Mesothelial cell of epicardium (in vitro differentiated cells): ENCODE measurements at regions not wholly inside any gene's neighbourhood (a gene's known extent, or its start where the extent isn't known, plus 50 kb on each side); places are given as distances from the start of the nearest gene placed in this dataset.
A peak's percentile ranks its signal among the peaks of the same experiment; 100 is the strongest.

Experiments
- DNase-seq, 2 experiments: peaks; one replicate each; pipeline ENCODE4 v3.0.0; 2021; ENCODE audit warnings: low spot score in 2 of 2; ENCODE audit not compliant: unreplicated experiment in 2 of 2
- H3K27ac Mint-ChIP-seq: 2 replicates; pipeline ENCODE4 v1.8.0; 2021; ENCODE audit warnings: mixed read lengths
- H3K27me3 Mint-ChIP-seq: 2 replicates; pipeline ENCODE4 v1.8.0; 2021; ENCODE audit warnings: low read depth, mixed read lengths
- H3K36me3 Mint-ChIP-seq: 2 replicates; pipeline ENCODE4 v1.8.0; 2021; ENCODE audit warnings: mixed read lengths
- H3K4me1 Mint-ChIP-seq: 2 replicates; pipeline ENCODE4 v1.8.0; 2021; ENCODE audit warnings: mixed read lengths
- H3K4me3 Mint-ChIP-seq: 2 replicates; pipeline ENCODE4 v1.8.0; 2021; ENCODE audit warnings: mild to moderate bottlenecking, moderate library complexity, mixed read lengths
- H3K9me3 Mint-ChIP-seq: 2 replicates; pipeline ENCODE4 v1.8.0; 2021; ENCODE audit warnings: mixed read lengths
- TF ChIP-seq, protein P1 (sequence below): fragments of 200-600 bp; sonication (generic); IDR thresholded peaks from one replicate; pipeline ENCODE4 v1.5.0; 2021; ENCODE audit warnings: antibody characterized with exemption; ENCODE audit not compliant: unreplicated experiment

DNA sequence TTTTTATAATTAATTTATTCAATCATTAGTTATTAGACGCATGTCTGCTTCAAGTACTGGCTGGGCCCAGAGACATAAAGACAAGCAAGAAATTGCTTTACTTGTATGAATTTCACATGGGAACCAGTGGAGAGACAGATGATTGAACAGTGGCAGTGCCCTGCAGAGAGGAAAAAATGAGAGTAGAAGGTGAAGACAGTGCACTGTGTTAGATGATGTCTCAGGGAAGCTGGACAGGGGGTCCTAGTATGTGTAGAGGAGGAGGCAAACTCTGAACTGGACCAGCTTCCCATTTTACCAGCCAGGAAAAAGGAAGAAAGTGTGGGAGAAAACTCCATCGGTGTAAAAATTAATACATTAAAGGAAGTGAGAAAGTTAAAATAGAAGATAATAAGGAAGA is 126.0 kb downstream of the BACH1 start:
- Mint-ChIP-seq H3K36me3 (peaks cover 3% of the 10 kb centered on the region), H3K27me3 (no peaks in the 10 kb centered on the region), H3K27ac (no peak overlapping the region), H3K9me3 (peaks cover 8% of the 10 kb centered on the region), H3K4me3 (no peak overlapping the region), H3K4me1 (peaks cover 26% of the 10 kb centered on the region)
- no peak for DNase-seq
- TF ChIP-seq, protein P1, sequence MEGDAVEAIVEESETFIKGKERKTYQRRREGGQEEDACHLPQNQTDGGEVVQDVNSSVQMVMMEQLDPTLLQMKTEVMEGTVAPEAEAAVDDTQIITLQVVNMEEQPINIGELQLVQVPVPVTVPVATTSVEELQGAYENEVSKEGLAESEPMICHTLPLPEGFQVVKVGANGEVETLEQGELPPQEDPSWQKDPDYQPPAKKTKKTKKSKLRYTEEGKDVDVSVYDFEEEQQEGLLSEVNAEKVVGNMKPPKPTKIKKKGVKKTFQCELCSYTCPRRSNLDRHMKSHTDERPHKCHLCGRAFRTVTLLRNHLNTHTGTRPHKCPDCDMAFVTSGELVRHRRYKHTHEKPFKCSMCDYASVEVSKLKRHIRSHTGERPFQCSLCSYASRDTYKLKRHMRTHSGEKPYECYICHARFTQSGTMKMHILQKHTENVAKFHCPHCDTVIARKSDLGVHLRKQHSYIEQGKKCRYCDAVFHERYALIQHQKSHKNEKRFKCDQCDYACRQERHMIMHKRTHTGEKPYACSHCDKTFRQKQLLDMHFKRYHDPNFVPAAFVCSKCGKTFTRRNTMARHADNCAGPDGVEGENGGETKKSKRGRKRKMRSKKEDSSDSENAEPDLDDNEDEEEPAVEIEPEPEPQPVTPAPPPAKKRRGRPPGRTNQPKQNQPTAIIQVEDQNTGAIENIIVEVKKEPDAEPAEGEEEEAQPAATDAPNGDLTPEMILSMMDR: no peak

DNA sequence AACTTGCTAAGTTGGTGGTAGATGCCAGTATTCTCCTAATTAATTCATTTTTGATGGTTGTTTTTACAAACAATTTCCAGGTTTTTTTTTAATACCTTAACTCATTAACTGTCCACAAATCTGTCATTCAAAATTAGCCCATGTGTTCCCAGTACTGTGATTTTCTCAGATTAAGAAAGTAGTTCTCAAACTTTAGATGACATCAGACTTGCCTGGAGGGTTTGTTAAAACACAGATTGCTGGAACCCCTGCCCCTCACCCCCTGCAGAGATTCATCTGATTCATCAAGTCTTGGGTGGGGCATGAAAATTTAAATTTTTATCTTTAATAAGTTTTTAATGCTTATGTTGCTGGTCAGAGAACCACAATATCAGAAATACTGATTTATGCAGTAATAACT is 130.5 kb downstream of the BACH1 start:
- Mint-ChIP-seq H3K36me3 (peaks cover 2% of the 10 kb centered on the region), H3K4me3 (no peak overlapping the region), H3K27ac (no peak overlapping the region), H3K4me1 (peaks cover 47% of the 10 kb centered on the region), H3K27me3 (peaks cover 2% of the 10 kb centered on the region), H3K9me3 (peaks cover 8% of the 10 kb centered on the region)
- TF ChIP-seq, protein P1: no peak
- DNase-seq: no peak

DNA sequence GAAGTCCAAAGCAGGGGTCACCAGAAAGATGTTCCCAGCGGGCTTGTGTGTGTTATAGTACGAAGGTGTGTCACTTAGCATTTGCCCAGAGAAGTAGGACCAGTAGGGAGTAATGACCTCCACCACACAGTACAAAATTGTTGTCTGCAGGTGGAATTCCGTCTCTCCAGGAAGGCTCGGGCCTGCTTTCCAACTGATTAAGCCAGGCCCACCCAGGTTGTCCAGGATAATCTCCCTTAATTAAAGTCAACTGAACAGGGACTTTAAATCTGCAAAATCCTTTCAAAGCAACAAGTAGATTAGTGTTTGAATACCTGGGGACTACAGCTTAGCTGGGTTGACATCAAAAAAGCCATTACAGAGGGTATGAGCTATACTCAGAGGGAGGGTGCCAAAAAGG is 131.3 kb downstream of the BACH1 start:
- Mint-ChIP-seq H3K36me3 (peaks cover 2% of the 10 kb centered on the region), H3K9me3 (peaks cover 8% of the 10 kb centered on the region), H3K4me1 (peaks cover 54% of the 10 kb centered on the region), H3K27ac (peak overlapping the region; percentile 6), H3K27me3 (peaks cover 2% of the 10 kb centered on the region), H3K4me3 (no peak overlapping the region)
- TF ChIP-seq, protein P1: no peak
- DNase-seq: no peak

DNA sequence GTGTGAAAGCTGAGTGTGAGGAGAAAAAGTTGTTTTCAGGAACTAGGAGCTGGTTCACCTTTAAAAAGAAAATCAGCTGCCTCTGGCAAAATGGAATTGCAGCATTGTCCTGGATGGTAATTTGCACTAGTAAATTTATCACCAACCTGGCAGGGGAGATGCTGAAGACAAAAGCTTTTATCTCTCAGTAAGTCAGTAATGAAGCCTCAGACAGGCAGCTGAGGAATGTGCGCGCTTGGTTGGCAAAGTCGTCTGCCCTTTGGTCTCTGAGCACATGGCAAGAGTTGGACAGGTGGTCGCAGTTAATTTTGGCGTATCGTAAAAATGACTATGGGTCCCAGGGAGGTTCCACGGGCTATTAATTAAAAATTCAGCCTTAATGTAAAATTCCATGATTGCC is 131.9 kb downstream of the BACH1 start:
- peaks cover 2% of the 10 kb centered on the region for H3K27me3 Mint-ChIP-seq
- H3K9me3 Mint-ChIP-seq: peaks cover 5% of the 10 kb centered on the region
- peaks cover under 1% of the 10 kb centered on the region for H3K36me3 Mint-ChIP-seq
- TF ChIP-seq, protein P1: no peak
- H3K4me1 Mint-ChIP-seq: peaks cover 56% of the 10 kb centered on the region
- H3K4me3 Mint-ChIP-seq: no peak overlapping the region
- peak overlapping the region; percentile 51 for H3K27ac Mint-ChIP-seq
- DNase-seq: no peak

DNA sequence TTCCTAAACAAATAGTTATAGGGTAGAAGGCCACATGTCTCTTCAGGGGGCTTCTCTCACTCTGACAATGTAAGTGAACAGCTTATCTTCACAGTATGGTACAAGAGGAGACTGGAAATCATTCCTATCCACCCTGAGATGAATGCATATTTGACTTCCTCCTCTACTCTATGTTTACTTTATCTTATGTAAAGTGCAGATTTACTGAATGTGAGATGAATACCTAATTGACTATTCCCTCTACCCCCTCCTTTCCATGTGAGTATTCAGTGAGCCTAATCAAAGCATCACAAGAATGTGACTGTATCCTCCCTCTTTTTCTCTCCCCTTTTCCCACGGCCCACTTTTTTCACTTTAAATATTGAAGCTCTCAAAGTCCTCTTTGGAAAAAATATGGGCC is 132.5 kb downstream of the BACH1 start:
- peaks cover 60% of the 10 kb centered on the region for H3K4me1 Mint-ChIP-seq
- no peak for DNase-seq
- TF ChIP-seq, protein P1: no peak
- H3K27ac Mint-ChIP-seq: no peak overlapping the region
- peaks cover 3% of the 10 kb centered on the region for H3K36me3 Mint-ChIP-seq
- peaks cover 2% of the 10 kb centered on the region for H3K27me3 Mint-ChIP-seq
- H3K9me3 Mint-ChIP-seq: peaks cover 5% of the 10 kb centered on the region
- H3K4me3 Mint-ChIP-seq: no peak overlapping the region

DNA sequence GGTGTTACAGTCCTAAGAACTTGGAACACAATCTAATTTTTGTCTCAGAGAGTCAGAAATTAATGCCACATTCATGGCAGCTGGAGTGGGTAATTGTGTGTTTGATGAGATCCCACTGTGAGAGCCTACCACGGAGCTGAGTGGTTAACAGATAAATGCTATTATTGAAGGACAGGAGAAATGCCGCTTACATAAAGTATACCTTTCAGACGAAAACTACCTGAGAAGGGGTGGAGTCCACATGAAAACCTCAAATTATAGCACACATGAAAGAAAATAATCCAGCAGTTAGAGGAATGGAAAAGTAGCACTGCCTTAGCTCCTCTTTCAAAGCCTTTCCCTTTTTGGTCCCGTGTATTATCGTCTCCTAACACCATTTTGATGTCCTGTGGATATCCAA is 133.0 kb downstream of the BACH1 start:
- TF ChIP-seq, protein P1: no peak

More for the DNA sequence above, 133.0 kb downstream of the BACH1 start:
- H3K4me3 Mint-ChIP-seq: no peak overlapping the region
- no peak overlapping the region for H3K27ac Mint-ChIP-seq
- peaks cover 2% of the 10 kb centered on the region for H3K27me3 Mint-ChIP-seq
- no peak for DNase-seq
- H3K9me3 Mint-ChIP-seq: peaks cover under 1% of the 10 kb centered on the region
- peaks cover 7% of the 10 kb centered on the region for H3K36me3 Mint-ChIP-seq
- H3K4me1 Mint-ChIP-seq: peaks cover 65% of the 10 kb centered on the region
